Smooth muscle cell (in vitro differentiated cells): ENCODE measurements at regions not wholly inside any gene's neighbourhood (a gene's known extent, or its start where the extent isn't known, plus 50 kb on each side); places are given as distances from the start of the nearest gene placed in this dataset.

Source experiments
- DNase-seq: peaks from one replicate; lab custom pipeline; 2025; ENCODE audit not compliant: unreplicated experiment; lab: John Stamatoyannopoulos, UW
- H2AFZ ChIP-seq: fragments of 200-600 bp; sonication (generic); 2 replicates; pipeline ENCODE4 v1.6.0; 2016; ENCODE audit warnings: antibody characterized with exemption, low read depth, mild to moderate bottlenecking
- H3F3A ChIP-seq: fragments of 200-600 bp; sonication (generic); 2 replicates; pipeline ENCODE4 v1.6.0; 2017; ENCODE audit warnings: antibody characterized with exemption, low read depth
- H3K27ac ChIP-seq: fragments of 200-600 bp; sonication (generic); 2 replicates; pipeline ENCODE4 v1.5.1; 2016; ENCODE audit warnings: low read depth, mild to moderate bottlenecking
- H3K27me3 ChIP-seq: fragments of 200-600 bp; sonication (generic); 2 replicates; pipeline ENCODE4 v1.6.1; 2016; ENCODE audit warnings: low read depth, mild to moderate bottlenecking
- H3K36me3 ChIP-seq: fragments of 200-600 bp; sonication (generic); 2 replicates; pipeline ENCODE4 v1.5.1; 2016; ENCODE audit warnings: low read depth
- H3K4me1 ChIP-seq: fragments of 200-600 bp; sonication (generic); 2 replicates; pipeline ENCODE4 v1.5.1; 2016; ENCODE audit warnings: low read depth
- H3K4me2 ChIP-seq: fragments of 200-600 bp; sonication (generic); 2 replicates; pipeline ENCODE4 v1.6.0; 2016; ENCODE audit warnings: mild to moderate bottlenecking
- H3K4me3 ChIP-seq: fragments of 200-600 bp; sonication (generic); 2 replicates; pipeline ENCODE4 v1.5.1; 2016; ENCODE audit warnings: mild to moderate bottlenecking
- H3K79me2 ChIP-seq: fragments of 200-600 bp; sonication (generic); 2 replicates; pipeline ENCODE4 v1.6.0; 2016; ENCODE audit warnings: low read depth, mild to moderate bottlenecking
- H3K9ac ChIP-seq: fragments of 200-600 bp; sonication (generic); 2 replicates; pipeline ENCODE4 v1.6.0; 2016; ENCODE audit warnings: low read depth
- H3K9me3 ChIP-seq: fragments of 200-600 bp; sonication (generic); replicated peaks from 2 replicates; pipeline ENCODE4 v1.5.1; 2016; ENCODE audit warnings: low read depth
- H4K20me1 ChIP-seq: fragments of 200-600 bp; sonication (generic); 2 replicates; pipeline ENCODE4 v1.6.0; 2016; ENCODE audit warnings: low read depth
- WGBS: methylation state at CpG from one replicate; pipeline ENCODE4 v1.1.7; 2016; ENCODE audit warnings: low lambda C conversion rate; 5-methylcytosine and 5-hydroxymethylcytosine counted together
- TF ChIP-seq, protein P1 (sequence below): fragments of 200-600 bp; sonication (generic); IDR thresholded peaks from 2 replicates; pipeline ENCODE4 v1.5.1; 2017; ENCODE audit warnings: borderline replicate concordance, mild to moderate bottlenecking, antibody characterized with exemption; ENCODE audit not compliant: insufficient read depth, poor library complexity, severe bottlenecking

GRCh38 chr6:139570166-139570565 is 195.7 kb upstream of the CITED2 start:
- Histone ChIP-seq H4K20me1 (no peaks in the 10 kb centered on the region), H3K27me3 (no peaks in the 10 kb centered on the region), H3K4me2 (peak overlapping the region; percentile 63), H3K36me3 (no peaks in the 10 kb centered on the region), H3K79me2 (no peaks in the 10 kb centered on the region), H3F3A (no peaks in the 10 kb centered on the region), H2AFZ (peak overlapping the region; percentile 13), H3K9me3 (no peaks in the 10 kb centered on the region), H3K4me1 (peaks cover 15% of the 10 kb centered on the region), H3K9ac (no peak overlapping the region), H3K27ac (peak overlapping the region; percentile 90), H3K4me3 (no peak overlapping the region)
- 88% methylated on average over 3 of the region's 3 CpGs for WGBS
- TF ChIP-seq, protein P1, sequence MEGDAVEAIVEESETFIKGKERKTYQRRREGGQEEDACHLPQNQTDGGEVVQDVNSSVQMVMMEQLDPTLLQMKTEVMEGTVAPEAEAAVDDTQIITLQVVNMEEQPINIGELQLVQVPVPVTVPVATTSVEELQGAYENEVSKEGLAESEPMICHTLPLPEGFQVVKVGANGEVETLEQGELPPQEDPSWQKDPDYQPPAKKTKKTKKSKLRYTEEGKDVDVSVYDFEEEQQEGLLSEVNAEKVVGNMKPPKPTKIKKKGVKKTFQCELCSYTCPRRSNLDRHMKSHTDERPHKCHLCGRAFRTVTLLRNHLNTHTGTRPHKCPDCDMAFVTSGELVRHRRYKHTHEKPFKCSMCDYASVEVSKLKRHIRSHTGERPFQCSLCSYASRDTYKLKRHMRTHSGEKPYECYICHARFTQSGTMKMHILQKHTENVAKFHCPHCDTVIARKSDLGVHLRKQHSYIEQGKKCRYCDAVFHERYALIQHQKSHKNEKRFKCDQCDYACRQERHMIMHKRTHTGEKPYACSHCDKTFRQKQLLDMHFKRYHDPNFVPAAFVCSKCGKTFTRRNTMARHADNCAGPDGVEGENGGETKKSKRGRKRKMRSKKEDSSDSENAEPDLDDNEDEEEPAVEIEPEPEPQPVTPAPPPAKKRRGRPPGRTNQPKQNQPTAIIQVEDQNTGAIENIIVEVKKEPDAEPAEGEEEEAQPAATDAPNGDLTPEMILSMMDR: no peak
- DNase-seq: no peak

DNA sequence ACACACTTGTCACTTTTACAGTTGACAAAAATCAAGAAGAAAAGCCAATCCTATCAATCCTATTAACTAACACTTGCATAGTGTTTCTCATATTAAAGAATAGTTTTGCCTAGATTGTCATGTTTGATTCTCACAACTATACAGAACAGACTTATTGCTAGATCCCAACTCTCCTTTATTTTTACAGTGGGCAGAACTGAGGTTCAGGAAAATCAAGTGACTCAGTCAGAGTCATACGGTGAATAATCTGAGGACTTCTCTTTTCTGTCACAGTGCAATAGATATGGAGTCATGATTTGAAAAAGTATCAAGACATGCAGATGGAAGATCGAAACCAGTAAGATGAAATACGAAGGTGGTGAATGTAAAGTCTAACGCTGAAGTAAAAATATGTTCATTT is 195.1 kb upstream of the CITED2 start:
- no peak overlapping the region for H2AFZ ChIP-seq
- no peaks in the 10 kb centered on the region for H3K36me3 ChIP-seq
- peaks cover 15% of the 10 kb centered on the region for H3K4me1 ChIP-seq
- TF ChIP-seq, protein P1: no peak
- H3K79me2 ChIP-seq: no peaks in the 10 kb centered on the region
- peak overlapping the region; percentile 76 for H3K9ac ChIP-seq
- H3F3A ChIP-seq: no peaks in the 10 kb centered on the region
- no peak overlapping the region for H3K4me3 ChIP-seq
- H4K20me1 ChIP-seq: no peaks in the 10 kb centered on the region
- 70% methylated on average over 4 of the region's 4 CpGs for WGBS
- H3K4me2 ChIP-seq: peak overlapping the region; percentile 63
- H3K27me3 ChIP-seq: no peaks in the 10 kb centered on the region
- H3K9me3 ChIP-seq: no peaks in the 10 kb centered on the region
- H3K27ac ChIP-seq: peak overlapping the region; percentile 90
- DNase-seq: no peak

- WGBS: 29% methylated on average over 5 of the region's 5 CpGs
- Histone ChIP-seq H3K4me1 (peaks cover 15% of the 10 kb centered on the region), H4K20me1 (no peaks in the 10 kb centered on the region), H3F3A (no peaks in the 10 kb centered on the region), H3K27me3 (no peaks in the 10 kb centered on the region), H3K4me3 (no peak overlapping the region), H3K4me2 (peak overlapping the region; percentile 63), H3K9me3 (no peaks in the 10 kb centered on the region), H2AFZ (no peak overlapping the region), H3K36me3 (no peaks in the 10 kb centered on the region), H3K9ac (peak overlapping the region; percentile 76), H3K27ac (peak overlapping the region; percentile 90), H3K79me2 (no peaks in the 10 kb centered on the region)
- DNase-seq: no peak
- TF ChIP-seq, protein P1: no peak
Observed at GRCh38 chr6:139568956-139569538, 194.6 kb upstream of the CITED2 start.
